GM10248 (cell line): ENCODE measurements at regions not wholly inside any gene's neighbourhood (a gene's known extent, or its start where the extent isn't known, plus 50 kb on each side); places are given as distances from the start of the nearest gene placed in this dataset.

Source experiments
- CTCF ChIA-PET: fragments of 300-600 bp; sonication (Branson Sonifier 250); formaldehyde crosslinking; extraction: SDS; loops from one replicate; lab custom pipeline; 2021; ENCODE audit warnings: antibody characterized with exemption; lab: Yijun Ruan, JAX
- POLR2A ChIA-PET: fragments of 350-650 bp; sonication (Branson Sonifier 250); formaldehyde crosslinking; extraction: SDS; loops from one replicate; lab custom pipeline; 2020; ENCODE audit warnings: antibody characterized with exemption; lab: Yijun Ruan, JAX
- DNase-seq: peaks from one replicate; pipeline ENCODE4 v3.0.0; 2012; ENCODE audit errors: extremely low spot score
- TF ChIP-seq, protein P1 (sequence below): IDR thresholded peaks from 2 replicates; pipeline ENCODE4 v1.5.1; 2012; ENCODE audit warnings: mild to moderate bottlenecking, low read depth; ENCODE audit errors: extremely low read depth, missing control alignments, control extremely low read depth

DNA sequence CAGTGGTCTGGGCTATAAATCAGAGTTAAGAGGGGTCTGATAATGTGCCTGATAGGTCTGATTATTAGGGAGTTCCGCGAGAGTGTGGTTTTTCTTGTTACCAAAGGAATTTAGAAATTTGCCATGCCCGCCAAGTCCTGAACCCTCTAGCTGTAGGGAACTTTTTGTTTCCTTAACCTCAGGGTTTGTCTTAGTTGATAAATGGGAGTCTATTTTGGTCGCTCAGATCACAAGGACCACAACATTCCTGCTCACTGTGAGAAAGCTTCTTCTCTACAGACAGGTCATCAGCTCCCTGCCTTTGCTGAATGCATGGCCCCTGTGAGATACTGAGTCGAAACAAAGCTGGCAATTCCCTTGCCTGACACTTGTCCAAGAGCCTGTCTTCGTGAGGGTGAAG lies 497.8 kb downstream of the HS3ST4 start:
- TF ChIP-seq, protein P1, sequence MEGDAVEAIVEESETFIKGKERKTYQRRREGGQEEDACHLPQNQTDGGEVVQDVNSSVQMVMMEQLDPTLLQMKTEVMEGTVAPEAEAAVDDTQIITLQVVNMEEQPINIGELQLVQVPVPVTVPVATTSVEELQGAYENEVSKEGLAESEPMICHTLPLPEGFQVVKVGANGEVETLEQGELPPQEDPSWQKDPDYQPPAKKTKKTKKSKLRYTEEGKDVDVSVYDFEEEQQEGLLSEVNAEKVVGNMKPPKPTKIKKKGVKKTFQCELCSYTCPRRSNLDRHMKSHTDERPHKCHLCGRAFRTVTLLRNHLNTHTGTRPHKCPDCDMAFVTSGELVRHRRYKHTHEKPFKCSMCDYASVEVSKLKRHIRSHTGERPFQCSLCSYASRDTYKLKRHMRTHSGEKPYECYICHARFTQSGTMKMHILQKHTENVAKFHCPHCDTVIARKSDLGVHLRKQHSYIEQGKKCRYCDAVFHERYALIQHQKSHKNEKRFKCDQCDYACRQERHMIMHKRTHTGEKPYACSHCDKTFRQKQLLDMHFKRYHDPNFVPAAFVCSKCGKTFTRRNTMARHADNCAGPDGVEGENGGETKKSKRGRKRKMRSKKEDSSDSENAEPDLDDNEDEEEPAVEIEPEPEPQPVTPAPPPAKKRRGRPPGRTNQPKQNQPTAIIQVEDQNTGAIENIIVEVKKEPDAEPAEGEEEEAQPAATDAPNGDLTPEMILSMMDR = no peak
- POLR2A ChIA-PET = no interaction called here
- DNase-seq = no peak
- CTCF ChIA-PET = interaction anchor here (2.2 kb wide), 1 partner anchor 10 kb away, joined by 6 read pairs; no protein-coding TSS in a partner anchor

GRCh38 chr16:26194526-26194925 lies 502.8 kb downstream of the HS3ST4 start:
- no peak for DNase-seq
- ChIA-PET POLR2A (no interaction called here), CTCF (no interaction called here)
- TF ChIP-seq, protein P1 = no peak

GRCh38 chr16:26195225-26195624 lies 503.5 kb downstream of the HS3ST4 start:
- POLR2A ChIA-PET = no interaction called here
- DNase-seq = no peak
- TF ChIP-seq, protein P1 = no peak
- CTCF ChIA-PET = no interaction called here

DNA sequence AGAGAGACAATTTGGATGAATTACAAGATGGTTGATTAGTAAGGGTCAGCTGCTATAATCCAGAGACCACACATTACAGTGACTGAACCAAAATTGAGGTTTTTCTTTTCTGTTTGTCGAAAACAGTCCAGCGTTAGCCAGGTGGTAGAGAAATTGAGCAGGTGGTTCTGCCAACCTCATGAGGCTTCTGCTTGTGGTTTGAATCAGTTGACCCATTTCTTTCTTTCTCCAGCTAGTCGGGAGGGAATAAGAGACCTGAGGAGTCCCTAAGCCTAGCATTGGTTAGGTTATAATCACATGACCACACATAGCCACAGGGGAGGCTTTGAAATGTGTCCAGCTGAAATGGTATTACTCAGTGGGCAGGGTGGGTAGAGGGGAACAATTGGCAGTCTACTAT lies 504.6 kb downstream of the HS3ST4 start:
- CTCF ChIA-PET = no interaction called here
- POLR2A ChIA-PET = no interaction called here

GRCh38 chr16:26196802-26197201 lies 505.0 kb downstream of the HS3ST4 start:
- TF ChIP-seq, protein P1 = no peak
- no peak for DNase-seq
- POLR2A ChIA-PET = no interaction called here
- CTCF ChIA-PET = no interaction called here

More for the DNA sequence above, 504.6 kb downstream of the HS3ST4 start:
- DNase-seq = no peak
- TF ChIP-seq, protein P1 = no peak

DNA sequence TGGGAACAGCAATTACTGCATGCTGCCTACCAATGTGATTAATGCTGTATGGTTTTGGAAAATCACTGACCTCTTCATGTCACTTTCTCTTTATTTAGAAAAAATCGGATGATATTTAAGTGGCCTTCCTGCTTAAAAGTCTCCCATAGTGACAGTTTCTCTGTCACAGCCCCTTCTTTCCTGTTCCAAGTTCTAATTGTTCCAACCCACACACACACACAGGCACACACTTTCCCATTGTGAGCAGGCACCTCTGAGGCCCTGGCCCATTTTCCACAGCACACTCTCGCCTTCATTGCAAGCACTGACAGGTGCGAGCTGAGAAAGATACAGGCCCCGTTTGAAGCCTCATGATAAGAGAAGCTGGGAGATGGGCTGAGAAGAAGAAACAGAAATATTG lies 505.9 kb downstream of the HS3ST4 start:
- ChIA-PET POLR2A (no interaction called here), CTCF (no interaction called here)
- no peak for DNase-seq
- TF ChIP-seq, protein P1 = no peak
